ENCODE measurements at regions not wholly inside any gene's neighbourhood (a gene's known extent, or its start where the extent isn't known, plus 50 kb on each side); places are given as distances from the start of the nearest gene placed in this dataset.

DNA sequence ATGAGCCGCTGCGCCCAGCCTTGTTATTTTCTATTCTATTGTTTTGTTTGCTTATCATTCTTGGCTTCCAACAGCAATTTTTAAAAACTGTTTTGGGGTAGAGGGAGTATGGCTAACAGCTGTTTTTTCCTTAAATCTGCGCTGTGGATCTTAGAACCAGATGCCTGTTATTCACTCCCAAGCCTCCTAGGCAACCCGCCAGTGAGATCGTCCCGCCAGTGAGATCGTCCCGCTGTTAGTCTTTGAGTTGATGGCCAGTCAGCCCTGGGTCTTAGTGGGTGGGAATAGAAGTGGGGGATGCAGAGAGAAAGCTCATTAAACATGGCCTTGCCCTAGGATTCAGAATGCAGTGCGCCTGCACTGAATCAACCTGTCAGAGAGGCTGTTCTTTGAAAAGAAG is 67.3 kb upstream of the BICD1 start (continued):
- TF ChIP-seq, protein P1, sequence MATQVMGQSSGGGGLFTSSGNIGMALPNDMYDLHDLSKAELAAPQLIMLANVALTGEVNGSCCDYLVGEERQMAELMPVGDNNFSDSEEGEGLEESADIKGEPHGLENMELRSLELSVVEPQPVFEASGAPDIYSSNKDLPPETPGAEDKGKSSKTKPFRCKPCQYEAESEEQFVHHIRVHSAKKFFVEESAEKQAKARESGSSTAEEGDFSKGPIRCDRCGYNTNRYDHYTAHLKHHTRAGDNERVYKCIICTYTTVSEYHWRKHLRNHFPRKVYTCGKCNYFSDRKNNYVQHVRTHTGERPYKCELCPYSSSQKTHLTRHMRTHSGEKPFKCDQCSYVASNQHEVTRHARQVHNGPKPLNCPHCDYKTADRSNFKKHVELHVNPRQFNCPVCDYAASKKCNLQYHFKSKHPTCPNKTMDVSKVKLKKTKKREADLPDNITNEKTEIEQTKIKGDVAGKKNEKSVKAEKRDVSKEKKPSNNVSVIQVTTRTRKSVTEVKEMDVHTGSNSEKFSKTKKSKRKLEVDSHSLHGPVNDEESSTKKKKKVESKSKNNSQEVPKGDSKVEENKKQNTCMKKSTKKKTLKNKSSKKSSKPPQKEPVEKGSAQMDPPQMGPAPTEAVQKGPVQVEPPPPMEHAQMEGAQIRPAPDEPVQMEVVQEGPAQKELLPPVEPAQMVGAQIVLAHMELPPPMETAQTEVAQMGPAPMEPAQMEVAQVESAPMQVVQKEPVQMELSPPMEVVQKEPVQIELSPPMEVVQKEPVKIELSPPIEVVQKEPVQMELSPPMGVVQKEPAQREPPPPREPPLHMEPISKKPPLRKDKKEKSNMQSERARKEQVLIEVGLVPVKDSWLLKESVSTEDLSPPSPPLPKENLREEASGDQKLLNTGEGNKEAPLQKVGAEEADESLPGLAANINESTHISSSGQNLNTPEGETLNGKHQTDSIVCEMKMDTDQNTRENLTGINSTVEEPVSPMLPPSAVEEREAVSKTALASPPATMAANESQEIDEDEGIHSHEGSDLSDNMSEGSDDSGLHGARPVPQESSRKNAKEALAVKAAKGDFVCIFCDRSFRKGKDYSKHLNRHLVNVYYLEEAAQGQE (IDR thresholded peaks at IDR 0.05; ENCODE audit: low read depth, low read length) = no peak
- TF ChIP-seq, protein P2, sequence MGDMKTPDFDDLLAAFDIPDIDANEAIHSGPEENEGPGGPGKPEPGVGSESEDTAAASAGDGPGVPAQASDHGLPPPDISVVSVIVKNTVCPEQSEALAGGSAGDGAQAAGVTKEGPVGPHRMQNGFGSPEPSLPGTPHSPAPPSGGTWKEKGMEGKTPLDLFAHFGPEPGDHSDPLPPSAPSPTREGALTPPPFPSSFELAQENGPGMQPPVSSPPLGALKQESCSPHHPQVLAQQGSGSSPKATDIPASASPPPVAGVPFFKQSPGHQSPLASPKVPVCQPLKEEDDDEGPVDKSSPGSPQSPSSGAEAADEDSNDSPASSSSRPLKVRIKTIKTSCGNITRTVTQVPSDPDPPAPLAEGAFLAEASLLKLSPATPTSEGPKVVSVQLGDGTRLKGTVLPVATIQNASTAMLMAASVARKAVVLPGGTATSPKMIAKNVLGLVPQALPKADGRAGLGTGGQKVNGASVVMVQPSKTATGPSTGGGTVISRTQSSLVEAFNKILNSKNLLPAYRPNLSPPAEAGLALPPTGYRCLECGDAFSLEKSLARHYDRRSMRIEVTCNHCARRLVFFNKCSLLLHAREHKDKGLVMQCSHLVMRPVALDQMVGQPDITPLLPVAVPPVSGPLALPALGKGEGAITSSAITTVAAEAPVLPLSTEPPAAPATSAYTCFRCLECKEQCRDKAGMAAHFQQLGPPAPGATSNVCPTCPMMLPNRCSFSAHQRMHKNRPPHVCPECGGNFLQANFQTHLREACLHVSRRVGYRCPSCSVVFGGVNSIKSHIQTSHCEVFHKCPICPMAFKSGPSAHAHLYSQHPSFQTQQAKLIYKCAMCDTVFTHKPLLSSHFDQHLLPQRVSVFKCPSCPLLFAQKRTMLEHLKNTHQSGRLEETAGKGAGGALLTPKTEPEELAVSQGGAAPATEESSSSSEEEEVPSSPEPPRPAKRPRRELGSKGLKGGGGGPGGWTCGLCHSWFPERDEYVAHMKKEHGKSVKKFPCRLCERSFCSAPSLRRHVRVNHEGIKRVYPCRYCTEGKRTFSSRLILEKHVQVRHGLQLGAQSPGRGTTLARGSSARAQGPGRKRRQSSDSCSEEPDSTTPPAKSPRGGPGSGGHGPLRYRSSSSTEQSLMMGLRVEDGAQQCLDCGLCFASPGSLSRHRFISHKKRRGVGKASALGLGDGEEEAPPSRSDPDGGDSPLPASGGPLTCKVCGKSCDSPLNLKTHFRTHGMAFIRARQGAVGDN (IDR thresholded peaks at IDR 0.05) = no peak
- no peak for TF ChIP-seq PML (IDR thresholded peaks at IDR 0.05; ENCODE audit: low read length)

DNA sequence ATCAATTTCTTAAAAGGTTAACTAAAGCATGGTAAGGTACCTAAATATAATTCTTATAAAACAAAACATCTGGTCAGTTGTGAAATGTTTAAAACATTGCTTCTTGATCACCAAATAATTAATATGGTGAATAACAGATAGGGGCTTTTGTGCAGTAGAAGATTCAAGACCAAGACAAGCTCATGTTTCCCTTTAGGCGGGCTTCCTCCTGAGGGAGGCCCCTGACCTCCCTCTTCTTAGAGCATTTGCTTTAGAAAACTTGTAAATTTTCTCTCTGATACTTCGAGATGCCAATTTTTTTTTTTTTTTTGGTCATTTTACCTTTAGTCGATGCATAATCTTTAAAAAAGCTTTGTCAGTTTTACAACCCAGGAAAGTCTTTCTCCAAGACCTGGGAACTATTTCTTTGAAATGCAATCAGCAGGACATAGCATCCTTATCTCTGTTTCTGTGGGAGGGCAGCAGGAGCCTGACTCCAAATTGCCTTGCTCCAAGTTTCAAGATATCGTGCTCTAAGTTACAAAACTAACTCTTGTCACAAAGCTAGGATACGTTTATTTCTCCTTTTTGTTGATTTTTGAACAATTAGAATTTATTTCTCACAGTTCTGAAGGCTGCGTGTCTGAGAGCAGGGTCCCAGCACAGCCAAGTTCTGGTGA is 66.6 kb upstream of the BICD1 start:
- in situ Hi-C loops (cut with MboI) (no loop called here), intact Hi-C loops (cut with micrococcal nuclease; ENCODE audit: unreplicated experiment) (no loop called here)
- no TSS peak for BruUV-seq (replicated peaks)
- H4K20me1 ChIP-seq (ENCODE audit: control insufficient read depth, insufficient read depth) = no peaks in the 10 kb centered on the region
- no peaks in the 10 kb centered on the region for H3K4me1 ChIP-seq (ENCODE audit: control insufficient read depth, insufficient read depth, low read length)
- no peak overlapping the region for H3K27ac ChIP-seq (ENCODE audit: control insufficient read depth, insufficient read depth)
- CTCF ChIA-PET = interaction anchor here (0.5 to 0.7 kb wide), 2 partner anchors 24 to 145 kb away, joined by 3 to 4 read pairs; no protein-coding TSS in a partner anchor
- H3K79me2 ChIP-seq (ENCODE audit: control insufficient read depth, insufficient read depth, low read length) = no peaks in the 10 kb centered on the region
- ATAC-seq (no peak), DNase-seq (ENCODE audit: low read depth, low spot score) (no peak), FAIRE-seq (no peak)
- POLR2A ChIA-PET = interaction anchor here (0.7 kb wide), 1 partner anchor 13 kb away, joined by 4 read pairs; no protein-coding TSS in a partner anchor
- RAD21 ChIA-PET (ENCODE audit: unreplicated experiment) = interaction anchor here (0.6 kb wide), 1 partner anchor 32 kb away, joined by 4 read pairs; no protein-coding TSS in a partner anchor
- no peaks in the 10 kb centered on the region for H3K36me3 ChIP-seq (ENCODE audit: control insufficient read depth in 2 of 2, insufficient read depth in 2 of 2, low read length in 1 of 2)
- TF ChIP-seq RFX5 (IDR thresholded peaks at IDR 0.05; ENCODE audit: low read depth, low read length) = no peak
- TF ChIP-seq MYB (IDR thresholded peaks at IDR 0.05; ENCODE audit: borderline replicate concordance, low read depth, low read length) = no peak
- no peak for TF ChIP-seq NR2C2 (IDR thresholded peaks at IDR 0.05; ENCODE audit: borderline replicate concordance, control insufficient read depth, insufficient read length, low read depth)
- TF ChIP-seq POLR2AphosphoS5 (IDR thresholded peaks at IDR 0.05; ENCODE audit: low read length) = no peak
- TF ChIP-seq, protein P3, sequence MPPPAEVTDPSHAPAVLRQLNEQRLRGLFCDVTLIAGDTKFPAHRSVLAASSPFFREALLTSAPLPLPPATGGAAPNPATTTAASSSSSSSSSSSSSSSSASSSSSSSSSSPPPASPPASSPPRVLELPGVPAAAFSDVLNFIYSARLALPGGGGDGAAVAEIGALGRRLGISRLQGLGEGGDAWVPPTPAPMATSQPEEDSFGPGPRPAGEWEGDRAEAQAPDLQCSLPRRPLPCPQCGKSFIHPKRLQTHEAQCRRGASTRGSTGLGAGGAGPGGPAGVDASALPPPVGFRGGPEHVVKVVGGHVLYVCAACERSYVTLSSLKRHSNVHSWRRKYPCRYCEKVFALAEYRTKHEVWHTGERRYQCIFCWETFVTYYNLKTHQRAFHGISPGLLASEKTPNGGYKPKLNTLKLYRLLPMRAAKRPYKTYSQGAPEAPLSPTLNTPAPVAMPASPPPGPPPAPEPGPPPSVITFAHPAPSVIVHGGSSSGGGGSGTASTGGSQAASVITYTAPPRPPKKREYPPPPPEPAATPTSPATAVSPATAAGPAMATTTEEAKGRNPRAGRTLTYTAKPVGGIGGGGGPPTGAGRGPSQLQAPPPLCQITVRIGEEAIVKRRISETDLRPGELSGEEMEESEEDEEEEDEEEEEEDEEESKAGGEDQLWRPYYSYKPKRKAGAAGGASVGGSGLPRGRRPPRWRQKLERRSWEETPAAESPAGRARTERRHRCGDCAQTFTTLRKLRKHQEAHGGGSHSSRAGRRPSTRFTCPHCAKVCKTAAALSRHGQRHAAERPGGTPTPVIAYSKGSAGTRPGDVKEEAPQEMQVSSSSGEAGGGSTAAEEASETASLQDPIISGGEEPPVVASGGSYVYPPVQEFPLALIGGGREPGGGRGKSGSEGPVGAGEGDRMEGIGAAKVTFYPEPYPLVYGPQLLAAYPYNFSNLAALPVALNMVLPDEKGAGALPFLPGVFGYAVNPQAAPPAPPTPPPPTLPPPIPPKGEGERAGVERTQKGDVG (CRISPR knock-in tag; IDR thresholded peaks at IDR 0.05) = no peak
- SMC1A ChIA-PET (ENCODE audit: uncharacterized antibody, unreplicated experiment) = interaction anchor here (1.8 kb wide), 1 partner anchor 306 kb away, joined by 5 read pairs; no protein-coding TSS in a partner anchor
- no peaks in the 10 kb centered on the region for H3K27me3 ChIP-seq (replicated peaks in 1 of 2; ENCODE audit: control insufficient read depth in 2 of 2, insufficient read depth in 2 of 2, low read length in 1 of 2)
- 65% methylated on average over 6 of the region's 6 CpGs for WGBS (ENCODE audit: insufficient coverage, insufficient replicate concordance, low lambda C conversion rate, missing lambda C conversion rate)
- H3K9ac ChIP-seq (ENCODE audit: control insufficient read depth, insufficient read depth, low read length) = no peak overlapping the region
- peaks cover 8% of the 10 kb centered on the region for H3K9me3 ChIP-seq (replicated peaks; ENCODE audit: control insufficient read depth, insufficient read depth, low read length)
- no peak overlapping the region for H3K4me3 ChIP-seq
- H2AFZ ChIP-seq (ENCODE audit: control insufficient read depth, low read depth, low read length) = no peak overlapping the region
- no peak overlapping the region for H3K4me2 ChIP-seq (ENCODE audit: control insufficient read depth, insufficient read depth)

Measured in GM12878 (cell line).